Right lobe of liver (tissue), 4 donors: ENCODE measurements at regions not wholly inside any gene's neighbourhood (a gene's known extent, or its start where the extent isn't known, plus 50 kb on each side); places are given as distances from the start of the nearest gene placed in this dataset.

Experiments used
- CTCF ChIP-seq, 4 donors: fragments of 200-600 bp in 3 of 4; fragments of 450-650 bp in 1 of 4; IDR thresholded peaks; one replicate each; pipeline versions ENCODE4 v1.5.1 to v1.8.0; 2016 to 2022; ENCODE audit warnings: antibody characterized with exemption in 4 of 4, mild to moderate bottlenecking in 2 of 4
- POLR2A ChIP-seq: fragments of 450-650 bp; IDR thresholded peaks from one replicate; pipeline ENCODE4 v1.6.1; 2017; ENCODE audit warnings: antibody characterized with exemption, mild to moderate bottlenecking
- donor health status: DM: no; HTN: no; CAD: no.
- donor health status: DM: no; HTN: no; CAD: no.
- donor health status: DM: no; HTN: yes; CAD: no.

- no peak for TF ChIP-seq CTCF (IDR thresholded peaks at IDR 0.05)
- no peak for TF ChIP-seq POLR2A
Measured at GRCh38 chr6:141303907-141304306, 828.8 kb upstream of the GJE1 start.
